SK-N-SH (cell line): ENCODE measurements at regions not wholly inside any gene's neighbourhood (a gene's known extent, or its start where the extent isn't known, plus 50 kb on each side); places are given as distances from the start of the nearest gene placed in this dataset.

Source experiments
- TF ChIP-seq, protein P1 (sequence below): IDR thresholded peaks from 2 replicates; pipeline ENCODE4 v1.4.0; 2012; ENCODE audit warnings: low read depth
- TF ChIP-seq, protein P2 (sequence below): fragments of 200-600 bp; sonication (generic); IDR thresholded peaks from 2 replicates; pipeline ENCODE4 v1.6.1; 2017; ENCODE audit warnings: antibody characterized with exemption, mild to moderate bottlenecking, moderate library complexity

DNA sequence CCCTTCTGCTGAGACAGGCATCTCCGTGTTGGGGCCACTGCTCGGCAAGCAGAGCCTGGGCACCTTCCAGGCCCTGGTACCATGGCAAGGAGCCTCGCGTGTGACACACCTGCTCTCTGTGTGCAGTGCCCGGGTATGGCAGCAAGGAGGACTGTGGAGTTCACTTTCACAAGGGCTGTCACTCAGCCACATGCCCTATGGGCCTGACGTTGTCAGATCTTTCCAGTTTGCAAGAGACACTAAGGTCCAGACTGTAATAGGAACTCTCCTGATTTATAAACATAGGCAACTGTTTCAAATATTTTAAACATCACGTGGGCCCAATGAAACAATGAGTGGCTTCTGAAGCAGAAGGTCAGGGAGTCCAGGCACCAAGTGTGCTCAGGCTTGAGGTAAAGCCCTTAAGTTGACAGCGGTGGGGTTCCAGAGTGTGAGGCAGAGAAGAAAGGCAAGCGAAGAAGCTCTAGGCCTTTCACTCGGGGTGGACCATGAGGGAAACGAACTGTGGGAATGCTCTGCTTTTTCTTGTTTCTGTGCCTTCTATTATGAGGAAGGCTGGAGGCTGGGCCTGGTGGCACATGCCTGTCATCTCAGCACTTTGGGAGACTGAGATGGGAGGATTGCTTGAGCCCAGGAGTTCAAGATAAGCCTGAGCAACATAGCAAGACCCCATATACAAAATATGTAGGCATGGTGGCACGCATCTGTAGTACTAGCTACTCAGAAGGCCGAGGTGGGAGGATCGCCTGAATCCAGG, 108.6 kb upstream of the TRIM2 start:
- TF ChIP-seq, protein P1, sequence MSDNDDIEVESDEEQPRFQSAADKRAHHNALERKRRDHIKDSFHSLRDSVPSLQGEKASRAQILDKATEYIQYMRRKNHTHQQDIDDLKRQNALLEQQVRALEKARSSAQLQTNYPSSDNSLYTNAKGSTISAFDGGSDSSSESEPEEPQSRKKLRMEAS = no peak
- TF ChIP-seq, protein P2, sequence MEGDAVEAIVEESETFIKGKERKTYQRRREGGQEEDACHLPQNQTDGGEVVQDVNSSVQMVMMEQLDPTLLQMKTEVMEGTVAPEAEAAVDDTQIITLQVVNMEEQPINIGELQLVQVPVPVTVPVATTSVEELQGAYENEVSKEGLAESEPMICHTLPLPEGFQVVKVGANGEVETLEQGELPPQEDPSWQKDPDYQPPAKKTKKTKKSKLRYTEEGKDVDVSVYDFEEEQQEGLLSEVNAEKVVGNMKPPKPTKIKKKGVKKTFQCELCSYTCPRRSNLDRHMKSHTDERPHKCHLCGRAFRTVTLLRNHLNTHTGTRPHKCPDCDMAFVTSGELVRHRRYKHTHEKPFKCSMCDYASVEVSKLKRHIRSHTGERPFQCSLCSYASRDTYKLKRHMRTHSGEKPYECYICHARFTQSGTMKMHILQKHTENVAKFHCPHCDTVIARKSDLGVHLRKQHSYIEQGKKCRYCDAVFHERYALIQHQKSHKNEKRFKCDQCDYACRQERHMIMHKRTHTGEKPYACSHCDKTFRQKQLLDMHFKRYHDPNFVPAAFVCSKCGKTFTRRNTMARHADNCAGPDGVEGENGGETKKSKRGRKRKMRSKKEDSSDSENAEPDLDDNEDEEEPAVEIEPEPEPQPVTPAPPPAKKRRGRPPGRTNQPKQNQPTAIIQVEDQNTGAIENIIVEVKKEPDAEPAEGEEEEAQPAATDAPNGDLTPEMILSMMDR = no peak
